ENCODE measurements at regions not wholly inside any gene's neighbourhood (a gene's known extent, or its start where the extent isn't known, plus 50 kb on each side); places are given as distances from the start of the nearest gene placed in this dataset.

DNA sequence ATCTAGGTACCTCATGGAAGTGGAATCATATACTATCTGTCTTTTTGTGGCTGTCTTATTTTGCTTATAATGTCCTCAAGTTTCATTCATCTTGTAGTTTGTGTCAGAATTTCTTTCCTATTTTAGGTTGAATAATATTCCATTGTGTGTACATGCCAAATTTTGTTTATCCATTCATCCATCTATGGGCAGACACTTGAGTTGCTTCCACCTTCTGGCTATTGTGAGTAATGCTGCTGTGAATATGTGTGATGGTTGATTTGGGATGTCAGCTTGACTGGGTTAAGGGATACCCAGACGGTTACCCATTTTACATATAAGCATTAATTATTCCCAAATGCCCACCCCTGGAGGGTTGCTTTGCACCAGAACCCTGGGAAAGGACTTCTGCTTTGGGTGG, 477.5 kb downstream of the PTPRU start:
- intact Hi-C loops (cut with DNase I): no loop called here
- TF ChIP-seq CTCF (IDR thresholded peaks at IDR 0.05): peak in 1 of 3 experiments; percentile 4
- TF ChIP-seq POLR2AphosphoS5 (IDR thresholded peaks at IDR 0.05): no peak
- peaks cover 0 to 11% (median 0%) of the 10 kb centered on the region in 4 donors for H3K9me3 ChIP-seq
- H3K27me3 ChIP-seq: peaks cover 0 to 36% (median 0%) of the 10 kb centered on the region in 4 donors
- no peak overlapping the region for H3K27ac ChIP-seq (replicated peaks in 1 of 4)
- peaks cover 0 to 13% (median 7%) of the 10 kb centered on the region in 4 donors for H3K4me1 ChIP-seq
- H3K36me3 ChIP-seq: no peaks in the 10 kb centered on the region
- DNase-seq (ENCODE audit: extremely low spot score): no peak
- 60% methylated on average over 1 of the region's 1 CpG for WGBS
- no peak overlapping the region for H3K4me3 ChIP-seq

- Histone ChIP-seq H3K36me3 (no peaks in the 10 kb centered on the region), H3K4me1 (peaks cover 0 to 15% (median 10%) of the 10 kb centered on the region in 4 donors), H3K9me3 (peaks cover 0 to 9% (median 0%) of the 10 kb centered on the region in 4 donors), H3K4me3 (no peak overlapping the region), H3K27ac (replicated peaks in 1 of 4) (no peak overlapping the region), H3K27me3 (peaks cover 0 to 38% (median 0%) of the 10 kb centered on the region in 4 donors)
- WGBS: 76% methylated on average over 7 of the region's 7 CpGs
- intact Hi-C loops (cut with DNase I): no loop called here
- TF ChIP-seq POLR2AphosphoS5 (IDR thresholded peaks at IDR 0.05) (no peak), CTCF (IDR thresholded peaks at IDR 0.05) (no peak), EP300 (IDR thresholded peaks at IDR 0.05) (no peak), POLR2A (IDR thresholded peaks at IDR 0.05; ENCODE audit: low read depth) (no peak)
- DNase-seq (ENCODE audit: extremely low spot score): no peak
Measured at GRCh38 chr1:29712801-29713200, 476.5 kb downstream of the PTPRU start.

DNA sequence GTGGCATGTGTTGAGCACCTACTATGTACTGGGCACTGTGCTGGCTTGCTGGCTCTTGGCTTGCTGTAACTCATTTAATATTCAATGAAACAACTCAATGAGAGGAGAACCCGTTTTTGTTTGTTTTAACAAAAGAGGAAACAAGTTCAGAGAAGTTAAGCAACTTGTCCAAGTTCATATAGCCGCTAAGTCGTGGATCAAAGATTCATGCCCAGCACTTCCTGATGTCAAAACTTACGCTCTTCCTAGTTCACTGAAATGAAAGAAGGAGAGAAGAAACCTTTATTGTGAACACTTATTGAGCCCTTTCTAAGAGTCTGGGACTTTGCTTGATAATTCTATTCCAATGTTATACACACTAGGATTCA, 475.9 kb downstream of the PTPRU start:
- Histone ChIP-seq H3K4me3 (no peak overlapping the region), H3K9me3 (peaks cover 0 to 4% (median 0%) of the 10 kb centered on the region in 4 donors), H3K36me3 (no peaks in the 10 kb centered on the region), H3K27me3 (peaks cover 0 to 41% (median 0%) of the 10 kb centered on the region in 4 donors), H3K4me1 (peaks cover 0 to 15% (median 10%) of the 10 kb centered on the region in 4 donors), H3K27ac (replicated peaks in 1 of 4) (no peak overlapping the region)
- intact Hi-C loops (cut with DNase I): no loop called here
- TF ChIP-seq CTCF (IDR thresholded peaks at IDR 0.05) (no peak), POLR2A (IDR thresholded peaks at IDR 0.05; ENCODE audit: low read depth) (no peak), EP300 (IDR thresholded peaks at IDR 0.05) (no peak), POLR2AphosphoS5 (IDR thresholded peaks at IDR 0.05) (no peak)
- DNase-seq (ENCODE audit: extremely low spot score): no peak
- WGBS: 69% methylated on average over 4 of the region's 4 CpGs

DNA sequence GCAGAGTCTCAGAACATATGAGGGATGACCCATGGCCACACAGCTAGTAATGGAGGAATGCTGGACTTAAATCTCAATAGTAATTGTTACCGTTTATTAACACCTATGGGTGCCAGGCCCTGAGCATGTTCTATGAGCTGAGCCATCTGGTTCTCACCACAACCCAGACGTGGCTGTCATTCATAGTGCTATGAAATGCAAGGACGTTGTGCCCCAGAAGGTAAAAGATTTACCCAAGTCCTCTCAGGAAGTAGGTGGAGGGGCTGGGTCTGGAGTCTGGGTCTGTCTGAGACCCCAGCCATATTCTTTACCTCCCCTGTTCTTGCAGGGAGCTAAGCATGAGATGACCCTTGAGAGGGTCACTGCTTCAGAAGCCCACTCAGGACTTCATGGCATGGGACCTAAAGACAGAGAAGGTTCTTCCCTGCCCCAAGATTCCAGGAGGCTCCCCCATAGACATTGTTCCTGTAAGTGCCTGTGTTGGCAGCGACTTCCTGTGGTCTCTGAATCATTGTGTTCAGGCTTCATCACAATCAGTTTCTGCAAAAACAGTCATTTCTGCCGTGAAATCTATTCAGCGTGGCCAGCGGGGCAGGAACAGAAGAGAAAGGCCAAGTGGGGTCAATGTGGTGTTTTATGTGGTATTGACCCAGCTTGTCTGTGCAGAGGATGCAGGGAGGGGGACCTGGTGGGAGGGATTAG, 475.4 kb downstream of the PTPRU start:
- intact Hi-C loops (cut with DNase I): no loop called here
- 49% methylated on average over 7 of the region's 7 CpGs for WGBS
- no peaks in the 10 kb centered on the region for H3K36me3 ChIP-seq
- H3K4me3 ChIP-seq: no peak overlapping the region
- DNase-seq (ENCODE audit: extremely low spot score): no peak
- no peaks in the 10 kb centered on the region for H3K9me3 ChIP-seq
- peaks cover 0 to 46% (median 0%) of the 10 kb centered on the region in 4 donors for H3K27me3 ChIP-seq
- no peak overlapping the region for H3K27ac ChIP-seq (replicated peaks in 1 of 4)
- TF ChIP-seq POLR2A (IDR thresholded peaks at IDR 0.05; ENCODE audit: low read depth): no peak
- no peak for TF ChIP-seq CTCF (IDR thresholded peaks at IDR 0.05)
- no peak for TF ChIP-seq EP300 (IDR thresholded peaks at IDR 0.05)
- TF ChIP-seq POLR2AphosphoS5 (IDR thresholded peaks at IDR 0.05): no peak
- peaks cover 0 to 18% (median 13%) of the 10 kb centered on the region in 4 donors for H3K4me1 ChIP-seq

Data from esophagus muscularis mucosa (tissue), 4 donors.